H9 (cell line): ENCODE measurements at regions not wholly inside any gene's neighbourhood (a gene's known extent, or its start where the extent isn't known, plus 50 kb on each side); places are given as distances from the start of the nearest gene placed in this dataset.

Experiments used
- DNase-seq: peaks from one replicate; pipeline ENCODE4 v3.0.0-alpha.2; 2017
- H2AFZ ChIP-seq: one replicate; pipeline ENCODE4 v1.6.1; 2013; ENCODE audit warnings: mild to moderate bottlenecking, low read length, control low read depth, moderate library complexity
- H2AK5ac ChIP-seq: 2 replicates; pipeline ENCODE4 v1.6.1; 2013; ENCODE audit warnings: low read length, control low read depth, mixed read lengths; ENCODE audit not compliant: insufficient read length
- H2BK120ac ChIP-seq: one replicate; pipeline ENCODE4 v1.6.1; 2013; ENCODE audit warnings: low read depth, mild to moderate bottlenecking, low read length, control low read depth, inconsistent platforms; ENCODE audit not compliant: poor library complexity, severe bottlenecking
- H2BK12ac ChIP-seq: 2 replicates; pipeline ENCODE4 v1.6.1; 2013; ENCODE audit warnings: low read length, control low read depth, mixed read lengths, low read depth; ENCODE audit not compliant: insufficient read length
- H2BK15ac ChIP-seq: 2 replicates; pipeline ENCODE4 v1.6.1; 2013; ENCODE audit warnings: low read depth, low read length, control low read depth
- H2BK20ac ChIP-seq: one replicate; pipeline ENCODE4 v1.6.1; 2013; ENCODE audit warnings: low read depth, mild to moderate bottlenecking, low read length, control low read depth, inconsistent platforms; ENCODE audit not compliant: poor library complexity, severe bottlenecking
- H2BK5ac ChIP-seq: 2 replicates; pipeline ENCODE4 v1.6.1; 2013; ENCODE audit warnings: low read length, control low read depth, mixed read lengths; ENCODE audit not compliant: insufficient read length
- H3K14ac ChIP-seq: 2 replicates; pipeline ENCODE4 v1.6.1; 2013; ENCODE audit warnings: low read length, control low read depth; ENCODE audit not compliant: insufficient read depth
- H3K18ac ChIP-seq: 2 replicates; pipeline ENCODE4 v1.6.1; 2013; ENCODE audit warnings: low read depth, mild to moderate bottlenecking, mixed read lengths, low read length, control low read depth; ENCODE audit not compliant: insufficient read length
- H3K23ac ChIP-seq: 2 replicates; pipeline ENCODE4 v1.6.1; 2013; ENCODE audit warnings: low read length, control low read depth, mixed read lengths, low read depth; ENCODE audit not compliant: insufficient read length
- H3K23me2 ChIP-seq: 2 replicates; pipeline ENCODE4 v1.6.1; 2013; ENCODE audit warnings: low read depth, mild to moderate bottlenecking, mixed read lengths, low read length, control low read depth; ENCODE audit not compliant: insufficient read length, poor library complexity, severe bottlenecking
- H3K27ac ChIP-seq: 2 replicates; pipeline ENCODE4 v1.5.1; 2013; ENCODE audit warnings: low read length, control low read depth, mixed read lengths, low read depth; ENCODE audit not compliant: insufficient read length
- H3K27me3 ChIP-seq: 2 replicates; pipeline ENCODE4 v1.6.1; 2013; ENCODE audit warnings: low read length, control low read depth, inconsistent platforms; ENCODE audit not compliant: insufficient read depth
- H3K4ac ChIP-seq: 2 replicates; pipeline ENCODE4 v1.6.1; 2013; ENCODE audit warnings: low read depth, mild to moderate bottlenecking, control low read depth, inconsistent platforms, low read length, moderate library complexity
- H3K4me1 ChIP-seq: 2 replicates; pipeline ENCODE4 v1.6.1; 2013; ENCODE audit warnings: low read length, control low read depth, inconsistent platforms; ENCODE audit not compliant: insufficient read depth
- H3K4me2 ChIP-seq: 2 replicates; pipeline ENCODE4 v1.6.1; 2013; ENCODE audit warnings: low read length, control low read depth, mixed read lengths; ENCODE audit not compliant: insufficient read length, insufficient read depth
- H3K56ac ChIP-seq: 2 replicates; pipeline ENCODE4 v1.6.1; 2013; ENCODE audit warnings: low read depth, mild to moderate bottlenecking, mixed read lengths, low read length, control low read depth; ENCODE audit not compliant: insufficient read length
- H3K79me1 ChIP-seq: 2 replicates; pipeline ENCODE4 v1.6.1; 2013; ENCODE audit warnings: low read depth, mild to moderate bottlenecking, moderate library complexity, low read length, control low read depth, inconsistent platforms; ENCODE audit not compliant: insufficient read depth, poor library complexity, severe bottlenecking
- H3K79me2 ChIP-seq: 2 replicates; pipeline ENCODE4 v1.6.1; 2013; ENCODE audit warnings: low read length, control low read depth, inconsistent platforms; ENCODE audit not compliant: insufficient read depth
- H3K9ac ChIP-seq: 2 replicates; pipeline ENCODE4 v1.6.1; 2013; ENCODE audit warnings: low read length, control low read depth, mixed read lengths; ENCODE audit not compliant: insufficient read length; ENCODE audit errors: extremely low read depth
- H3K9me3 ChIP-seq: one replicate; pipeline ENCODE4 v1.6.1; 2013; ENCODE audit warnings: low read depth, low read length, inconsistent platforms; ENCODE audit not compliant: control insufficient read depth
- H3T11ph ChIP-seq: one replicate; pipeline ENCODE4 v1.6.1; 2013; ENCODE audit warnings: mild to moderate bottlenecking, low read length, control low read depth, inconsistent platforms
- H4K20me1 ChIP-seq: one replicate; pipeline ENCODE4 v1.6.1; 2013; ENCODE audit not compliant: control insufficient read depth, insufficient read length, insufficient read depth
- H4K5ac ChIP-seq: 2 replicates; pipeline ENCODE4 v1.6.1; 2013; ENCODE audit warnings: low read depth, mild to moderate bottlenecking, mixed read lengths, low read length, control low read depth; ENCODE audit not compliant: insufficient read length
- H4K8ac ChIP-seq: replicated peaks from 2 replicates; pipeline ENCODE4 v1.6.1; 2013; ENCODE audit warnings: low read length, control low read depth, mixed read lengths, low read depth; ENCODE audit not compliant: insufficient read length
- H4K91ac ChIP-seq: 2 replicates; pipeline ENCODE4 v1.6.1; 2013; ENCODE audit warnings: low read depth, mild to moderate bottlenecking, moderate library complexity, mixed read lengths, low read length, control low read depth; ENCODE audit not compliant: insufficient read length
- H3K27ac Mint-ChIP-seq, 3 experiments: 2 replicates in 2 of 3; 3 replicates in 1 of 3; pipeline ENCODE4 v1.8.0; 2020 to 2021; ENCODE audit warnings: mixed read lengths in 3 of 3, mild to moderate bottlenecking in 1 of 3, moderate library complexity in 1 of 3
- H3K27me3 Mint-ChIP-seq: 2 replicates; pipeline ENCODE4 v1.8.0; 2021; ENCODE audit warnings: low read depth, mild to moderate bottlenecking, moderate library complexity, mixed read lengths
- H3K36me3 Mint-ChIP-seq, 3 experiments: 2 replicates in 2 of 3; 3 replicates in 1 of 3; pipeline ENCODE4 v1.8.0; 2020 to 2021; ENCODE audit warnings: low read depth in 3 of 3, mixed read lengths in 3 of 3; ENCODE audit not compliant: insufficient read depth in 1 of 3
- H3K4me1 Mint-ChIP-seq, 2 experiments: 2 replicates each; pipeline ENCODE4 v1.8.0; 2020; ENCODE audit warnings: mixed read lengths in 2 of 2
- H3K4me3 Mint-ChIP-seq, 2 experiments: 2 replicates in 1 of 2; 3 replicates in 1 of 2; pipeline ENCODE4 v1.8.0; 2020 to 2021; ENCODE audit warnings: mild to moderate bottlenecking in 2 of 2, mixed read lengths in 2 of 2, moderate library complexity in 1 of 2
- H3K9me3 Mint-ChIP-seq, 2 experiments: 2 replicates in 1 of 2; 3 replicates in 1 of 2; pipeline ENCODE4 v1.8.0; 2020; ENCODE audit warnings: mild to moderate bottlenecking in 2 of 2, mixed read lengths in 2 of 2, moderate library complexity in 1 of 2
- WGBS: extraction: QIAGEN DNeasy Blood & Tissue Kit; methylation state at CpG from one replicate; pipeline ENCODE4 v1.1.7; 2013; ENCODE audit warnings: missing lambda C conversion rate, low lambda C conversion rate, mixed read lengths; ENCODE audit not compliant: insufficient read length; ENCODE audit errors: extremely low coverage; 5-methylcytosine and 5-hydroxymethylcytosine counted together
- TF ChIP-seq, protein P1 (sequence below): fragments of 200-600 bp; sonication (generic); conservative IDR thresholded peaks from 3 replicates; pipeline ENCODE4 v1.8.0; 2021; ENCODE audit warnings: antibody characterized with exemption, mild to moderate bottlenecking

DNA sequence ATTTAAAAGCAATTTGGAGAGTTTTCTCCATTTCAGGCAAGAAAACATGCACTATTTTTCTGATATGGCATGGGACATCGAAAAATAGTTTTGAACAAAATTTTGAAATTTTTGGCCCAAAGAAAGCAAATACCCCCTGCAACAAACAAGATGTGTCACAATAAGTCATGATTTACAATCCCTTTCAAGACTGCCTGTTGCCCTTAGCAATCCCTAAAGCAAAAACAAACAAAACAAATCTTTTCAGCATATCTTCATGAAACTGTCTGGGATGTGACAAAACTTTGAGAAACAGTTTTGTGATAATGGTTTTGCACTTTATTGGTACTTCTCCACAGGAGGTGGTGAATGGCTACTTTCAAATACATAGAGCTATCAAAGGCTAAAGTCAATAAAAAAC, 1888.7 kb upstream of the PIK3C3 start:
- H2AFZ ChIP-seq, result no peak overlapping the region
- H2BK5ac ChIP-seq, result no peak overlapping the region
- WGBS, result no CpG with 5 or more reads among the region's 1 CpG
- H3K27me3 Mint-ChIP-seq, result no peaks in the 10 kb centered on the region
- H3K23me2 ChIP-seq, result no peaks in the 10 kb centered on the region
- no peak overlapping the region for H2AK5ac ChIP-seq
- H3K4me1 ChIP-seq, result no peaks in the 10 kb centered on the region
- H3K9ac ChIP-seq, result no peak overlapping the region
- no peak overlapping the region for H4K8ac ChIP-seq
- no peak overlapping the region for H2BK20ac ChIP-seq
- H2BK120ac ChIP-seq, result no peak overlapping the region
- H3K27ac ChIP-seq, result no peak overlapping the region
- TF ChIP-seq, protein P1, sequence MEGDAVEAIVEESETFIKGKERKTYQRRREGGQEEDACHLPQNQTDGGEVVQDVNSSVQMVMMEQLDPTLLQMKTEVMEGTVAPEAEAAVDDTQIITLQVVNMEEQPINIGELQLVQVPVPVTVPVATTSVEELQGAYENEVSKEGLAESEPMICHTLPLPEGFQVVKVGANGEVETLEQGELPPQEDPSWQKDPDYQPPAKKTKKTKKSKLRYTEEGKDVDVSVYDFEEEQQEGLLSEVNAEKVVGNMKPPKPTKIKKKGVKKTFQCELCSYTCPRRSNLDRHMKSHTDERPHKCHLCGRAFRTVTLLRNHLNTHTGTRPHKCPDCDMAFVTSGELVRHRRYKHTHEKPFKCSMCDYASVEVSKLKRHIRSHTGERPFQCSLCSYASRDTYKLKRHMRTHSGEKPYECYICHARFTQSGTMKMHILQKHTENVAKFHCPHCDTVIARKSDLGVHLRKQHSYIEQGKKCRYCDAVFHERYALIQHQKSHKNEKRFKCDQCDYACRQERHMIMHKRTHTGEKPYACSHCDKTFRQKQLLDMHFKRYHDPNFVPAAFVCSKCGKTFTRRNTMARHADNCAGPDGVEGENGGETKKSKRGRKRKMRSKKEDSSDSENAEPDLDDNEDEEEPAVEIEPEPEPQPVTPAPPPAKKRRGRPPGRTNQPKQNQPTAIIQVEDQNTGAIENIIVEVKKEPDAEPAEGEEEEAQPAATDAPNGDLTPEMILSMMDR, result no peak
- peaks cover 0 to 4% (median 0%) of the 10 kb centered on the region in 3 experiments; a peak in 1 of 7 replicates for H3K36me3 Mint-ChIP-seq
- H3K23ac ChIP-seq, result no peak overlapping the region
- peaks cover 3 to 5% of the 10 kb centered on the region in 2 experiments; a peak in 3 of 5 replicates for H3K9me3 Mint-ChIP-seq
- no peak overlapping the region for H3K4ac ChIP-seq
- no peak overlapping the region for H3K4me2 ChIP-seq
- H3K27me3 ChIP-seq, result no peaks in the 10 kb centered on the region
- peaks cover under 1 to 6% of the 10 kb centered on the region in 2 experiments; a peak in 2 of 4 replicates for H3K4me1 Mint-ChIP-seq
- no peaks in the 10 kb centered on the region for H3K9me3 ChIP-seq
- no peak overlapping the region for H3K27ac Mint-ChIP-seq
- no peak overlapping the region for H4K5ac ChIP-seq
- no peak overlapping the region for H4K91ac ChIP-seq
- H3K4me3 Mint-ChIP-seq, result no peak overlapping the region
- DNase-seq, result no peak
- no peak overlapping the region for H2BK15ac ChIP-seq
- H3K79me1 ChIP-seq, result no peaks in the 10 kb centered on the region
- no peaks in the 10 kb centered on the region for H4K20me1 ChIP-seq
- no peaks in the 10 kb centered on the region for H3K79me2 ChIP-seq
- no peak overlapping the region for H3K14ac ChIP-seq
- no peak overlapping the region for H2BK12ac ChIP-seq
- no peak overlapping the region for H3K18ac ChIP-seq
- H3K56ac ChIP-seq, result no peak overlapping the region
- H3T11ph ChIP-seq, result no peak overlapping the region
